ENCODE measurements at regions not wholly inside any gene's neighbourhood (a gene's known extent, or its start where the extent isn't known, plus 50 kb on each side); places are given as distances from the start of the nearest gene placed in this dataset.

DNA sequence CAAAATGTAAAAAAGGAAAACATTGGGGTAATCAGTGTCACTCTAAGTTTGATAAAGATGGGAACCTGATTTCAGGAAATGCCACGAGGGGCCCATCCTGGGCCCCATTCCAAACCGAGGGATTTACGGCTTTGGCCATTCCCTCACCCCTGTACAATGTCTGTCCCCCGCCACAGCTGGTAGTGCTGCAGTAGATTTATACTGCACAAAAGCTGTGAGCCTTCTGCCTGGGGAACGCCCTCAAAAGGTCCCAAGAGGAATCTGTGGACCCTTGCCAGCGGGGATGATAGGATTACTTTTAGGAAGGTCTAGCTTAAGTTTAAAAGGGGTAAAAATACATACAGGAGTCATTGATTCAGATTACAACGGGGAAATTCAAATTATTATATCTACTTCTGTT is 173.4 kb upstream of the SGCG start:
- H3K4me1 ChIP-seq (ENCODE audit: control insufficient read depth in 1 of 2, insufficient read depth in 2 of 2, low read length in 2 of 2), result no peaks in the 10 kb centered on the region
- POLR2A ChIA-PET, result no interaction called here
- no peak overlapping the region for H3K4me3 ChIP-seq (replicated peaks in 1 of 2; ENCODE audit: low read depth in 1 of 2, low read length in 2 of 2)
- CTCF ChIA-PET, result no interaction called here
- H2AFZ ChIP-seq (ENCODE audit: low read depth, low read length, poor library complexity, severe bottlenecking), result no peak overlapping the region
- no peak for ATAC-seq
- H3K79me2 ChIP-seq (ENCODE audit: insufficient read depth, low read length), result no peaks in the 10 kb centered on the region
- intact Hi-C loops (cut with micrococcal nuclease), result no loop called here
- no peak overlapping the region for H3K9ac ChIP-seq (ENCODE audit: low read length)
- no peak for DNase-seq (ENCODE audit: low read depth, low spot score)
- no peaks in the 10 kb centered on the region for H3K36me3 ChIP-seq (ENCODE audit: control insufficient read depth in 1 of 2, insufficient read depth in 2 of 2, low read length in 2 of 2)
- no peak overlapping the region for H3K27ac ChIP-seq (ENCODE audit: low read depth, low read length)
- H3K9me3 ChIP-seq (ENCODE audit: control insufficient read depth in 1 of 2, insufficient read depth in 1 of 2, low read depth in 1 of 2, low read length in 2 of 2), result no peaks in the 10 kb centered on the region
- no peak for TF ChIP-seq POLR2A (IDR thresholded peaks at IDR 0.05; ENCODE audit: borderline replicate concordance, extremely low read depth, insufficient read depth, insufficient read length)
- no peak for TF ChIP-seq RAD21 (IDR thresholded peaks at IDR 0.05; ENCODE audit: low read depth)
- TF ChIP-seq ZNF274 (IDR thresholded peaks at IDR 0.05; ENCODE audit: low read depth, low read length), result no peak
- no peak for TF ChIP-seq ZFX (IDR thresholded peaks at IDR 0.05)
- TF ChIP-seq SRF (IDR thresholded peaks at IDR 0.05; ENCODE audit: low read depth), result no peak
- no TSS peak for BruUV-seq (replicated peaks)
- no peaks in the 10 kb centered on the region for H3K27me3 ChIP-seq (ENCODE audit: insufficient read depth, low read length)
- H4K20me1 ChIP-seq (ENCODE audit: insufficient read depth), result no peaks in the 10 kb centered on the region
- RAD21 ChIA-PET (ENCODE audit: low non-redundant PET in 1 of 2, low total read pairs in 2 of 2, uncharacterized antibody in 2 of 2, unreplicated experiment in 2 of 2), result no interaction called here
- H3K4me2 ChIP-seq (ENCODE audit: low read length), result no peak overlapping the region
- H3K9me2 ChIP-seq (ENCODE audit: insufficient read depth), result no peaks in the 10 kb centered on the region

DNA sequence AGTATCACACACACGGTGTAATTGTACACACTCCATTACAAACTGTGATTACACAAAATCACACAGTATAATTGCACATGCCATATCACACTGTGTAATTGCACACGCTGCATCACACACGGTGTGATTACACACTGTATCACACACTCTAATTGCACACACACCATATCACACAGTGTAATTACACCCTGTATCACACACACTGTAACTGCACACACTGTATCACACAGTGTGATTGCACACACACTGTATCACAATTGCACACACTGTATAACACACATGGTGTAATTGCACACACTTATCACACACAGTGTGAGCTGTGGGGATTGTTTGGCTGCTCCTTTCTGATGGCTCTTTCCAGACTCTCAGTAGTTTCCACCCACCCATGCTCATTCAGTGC is 162.6 kb upstream of the SGCG start:
- H3K9me2 ChIP-seq (ENCODE audit: insufficient read depth), result no peaks in the 10 kb centered on the region
- no peak overlapping the region for H3K27ac ChIP-seq (ENCODE audit: low read depth, low read length)
- H3K4me3 ChIP-seq (replicated peaks in 1 of 2; ENCODE audit: low read depth in 1 of 2, low read length in 2 of 2), result no peak overlapping the region
- no peak overlapping the region for H3K4me2 ChIP-seq (ENCODE audit: low read length)
- no peaks in the 10 kb centered on the region for H4K20me1 ChIP-seq (ENCODE audit: insufficient read depth)
- H3K9ac ChIP-seq (ENCODE audit: low read length), result no peak overlapping the region
- H3K79me2 ChIP-seq (ENCODE audit: insufficient read depth, low read length), result no peaks in the 10 kb centered on the region
- H3K9me3 ChIP-seq (ENCODE audit: control insufficient read depth in 1 of 2, insufficient read depth in 1 of 2, low read depth in 1 of 2, low read length in 2 of 2), result no peaks in the 10 kb centered on the region
- BruUV-seq (replicated peaks), result no TSS peak
- TF ChIP-seq EGR1 (IDR thresholded peaks at IDR 0.05; ENCODE audit: low read depth) (no peak), ZFX (IDR thresholded peaks at IDR 0.05) (no peak), ZNF274 (IDR thresholded peaks at IDR 0.05; ENCODE audit: low read depth, low read length) (no peak), POLR2A (IDR thresholded peaks at IDR 0.05; ENCODE audit: borderline replicate concordance, extremely low read depth, insufficient read depth, insufficient read length) (no peak)
- TF ChIP-seq, protein P1, sequence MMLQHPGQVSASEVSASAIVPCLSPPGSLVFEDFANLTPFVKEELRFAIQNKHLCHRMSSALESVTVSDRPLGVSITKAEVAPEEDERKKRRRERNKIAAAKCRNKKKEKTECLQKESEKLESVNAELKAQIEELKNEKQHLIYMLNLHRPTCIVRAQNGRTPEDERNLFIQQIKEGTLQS (IDR thresholded peaks at IDR 0.05), result no peak
- RAD21 ChIA-PET (ENCODE audit: low non-redundant PET in 1 of 2, low total read pairs in 2 of 2, uncharacterized antibody in 2 of 2, unreplicated experiment in 2 of 2), result no interaction called here
- H3K36me3 ChIP-seq (ENCODE audit: control insufficient read depth in 1 of 2, insufficient read depth in 2 of 2, low read length in 2 of 2), result no peaks in the 10 kb centered on the region
- POLR2A ChIA-PET, result no interaction called here
- H3K27me3 ChIP-seq (ENCODE audit: insufficient read depth, low read length), result no peaks in the 10 kb centered on the region
- intact Hi-C loops (cut with micrococcal nuclease), result loop anchor here (5.0 kb wide), 1 partner anchor 206 kb away; no protein-coding TSS in a partner anchor
- H3K4me1 ChIP-seq (ENCODE audit: control insufficient read depth in 1 of 2, insufficient read depth in 2 of 2, low read length in 2 of 2), result no peaks in the 10 kb centered on the region
- ATAC-seq (no peak), DNase-seq (ENCODE audit: low read depth, low spot score) (no peak)
- CTCF ChIA-PET, result interaction anchor here (1.1 kb wide), 1 partner anchor 19 kb away, joined by 3 read pairs; no protein-coding TSS in a partner anchor
- H2AFZ ChIP-seq (ENCODE audit: low read depth, low read length, poor library complexity, severe bottlenecking), result no peak overlapping the region

Data from HCT116 (cell line).